Left renal pelvis (tissue), 4 donors: ENCODE measurements at regions not wholly inside any gene's neighbourhood (a gene's known extent, or its start where the extent isn't known, plus 50 kb on each side); places are given as distances from the start of the nearest gene placed in this dataset.
"Not testable (repeated sequence)": the region's sequence is repeated elsewhere in the genome, so short reads cannot be mapped to it uniquely, and the experiment has no call there.

ENCODE experiments used
- DNase-seq, 4 donors: peaks; one replicate each; pipeline ENCODE4 v3.0.0-alpha.2; 2013; ENCODE audit warnings: low read depth in 4 of 4, low spot score in 3 of 4

DNA sequence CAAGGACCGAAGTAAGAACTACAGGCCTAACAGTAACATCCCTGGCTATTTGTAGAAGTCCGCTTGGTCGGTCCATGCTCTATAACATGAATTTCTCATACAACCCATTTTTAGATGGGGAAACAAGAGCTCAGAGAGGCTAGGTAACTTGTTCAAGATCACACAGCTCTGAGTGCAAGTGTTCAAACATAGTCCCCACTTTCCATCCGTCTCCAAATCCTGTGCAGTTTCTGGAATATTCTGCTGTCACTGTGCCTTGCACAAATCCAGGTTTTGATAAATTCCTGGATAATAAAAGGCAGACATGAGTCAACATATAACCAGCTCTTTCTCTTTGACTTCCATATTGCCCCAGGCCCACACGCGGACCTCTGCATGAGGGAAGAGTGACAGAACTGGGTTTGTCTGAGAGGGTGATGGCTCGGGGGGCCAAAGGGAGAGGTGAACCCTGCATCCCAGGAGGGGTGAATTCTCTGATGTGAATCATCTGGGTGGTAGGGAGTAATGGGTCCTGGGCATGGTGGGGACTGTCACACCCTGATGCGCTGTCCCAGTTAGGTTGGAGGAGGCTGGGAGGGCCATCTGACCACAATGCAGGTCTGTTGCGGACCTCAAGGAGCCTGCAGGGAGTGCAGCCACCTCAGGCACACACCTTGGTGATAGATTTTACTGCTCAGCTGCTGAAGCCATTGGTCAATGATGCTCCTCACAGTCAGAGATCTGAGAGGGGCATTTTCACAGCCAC, 162.2 kb downstream of the SMAD6 start:
- DNase-seq: no peak

DNA sequence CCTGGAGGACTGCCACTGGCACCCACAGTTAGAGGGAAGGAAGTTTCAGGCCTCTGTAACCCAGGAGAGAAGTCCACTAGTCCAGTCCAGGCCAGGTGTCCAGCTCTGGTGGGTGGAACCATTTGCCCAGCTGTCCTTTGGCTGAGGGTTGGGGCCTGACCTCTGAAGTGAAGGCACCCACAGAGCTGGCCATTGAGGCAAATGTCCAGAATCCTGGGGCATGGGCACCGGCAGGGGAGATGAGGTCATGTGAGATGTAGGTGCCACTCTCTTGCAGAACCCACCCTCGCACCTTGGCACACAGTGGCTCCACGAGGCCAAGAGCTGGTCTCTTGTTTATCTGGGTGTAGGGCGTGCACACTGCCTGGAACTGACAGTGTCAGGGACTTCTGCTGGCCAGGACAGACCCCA, 162.8 kb downstream of the SMAD6 start:
- DNase-seq: no peak

DNA sequence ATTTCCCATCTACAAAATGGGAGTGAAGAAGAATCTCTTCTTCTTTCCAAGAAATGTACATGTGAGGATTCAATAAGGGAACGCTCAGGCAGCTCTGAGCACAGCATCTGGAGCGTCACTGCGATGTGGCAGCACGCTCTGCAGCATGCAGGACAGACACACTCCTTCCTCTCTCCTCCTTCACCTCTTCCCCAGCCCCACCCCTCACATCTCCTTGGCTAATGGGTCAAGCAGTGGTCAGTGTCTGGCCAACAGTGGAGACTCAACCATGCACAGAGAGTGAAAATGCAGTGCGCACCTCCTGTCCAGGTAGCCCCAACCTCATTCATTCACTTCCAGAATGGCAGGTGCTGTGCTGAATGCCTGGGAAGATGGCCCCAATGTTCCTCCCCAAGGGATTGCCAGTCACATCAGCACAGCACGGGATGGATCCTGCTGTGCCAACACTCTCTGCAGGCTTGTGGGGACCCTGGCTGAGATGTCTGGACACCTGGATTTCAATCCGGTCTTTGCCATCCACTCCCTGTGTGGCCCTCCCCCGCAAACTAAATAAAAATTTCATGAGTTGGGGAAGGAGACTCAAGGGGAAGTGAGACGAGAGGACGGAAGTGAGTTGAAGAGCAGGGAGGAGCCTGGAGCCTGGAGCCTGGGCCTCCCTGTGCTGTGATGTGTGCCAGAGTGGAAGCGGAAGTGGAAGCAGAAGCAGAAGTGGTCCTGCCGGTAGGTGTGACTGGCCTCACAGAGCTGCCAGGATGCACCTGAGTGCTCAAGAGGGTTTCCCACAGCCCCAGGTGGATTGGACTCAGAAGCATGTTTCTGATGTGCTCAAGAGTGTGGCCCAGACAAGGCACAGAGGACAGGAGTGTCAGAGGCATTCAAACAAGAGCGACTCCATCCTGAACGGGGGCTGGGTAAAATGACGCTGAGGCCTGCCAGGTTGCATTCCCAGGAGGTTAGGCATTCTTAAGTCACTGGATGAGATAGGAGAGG, 163.9 kb downstream of the SMAD6 start:
- DNase-seq: no peak

DNA sequence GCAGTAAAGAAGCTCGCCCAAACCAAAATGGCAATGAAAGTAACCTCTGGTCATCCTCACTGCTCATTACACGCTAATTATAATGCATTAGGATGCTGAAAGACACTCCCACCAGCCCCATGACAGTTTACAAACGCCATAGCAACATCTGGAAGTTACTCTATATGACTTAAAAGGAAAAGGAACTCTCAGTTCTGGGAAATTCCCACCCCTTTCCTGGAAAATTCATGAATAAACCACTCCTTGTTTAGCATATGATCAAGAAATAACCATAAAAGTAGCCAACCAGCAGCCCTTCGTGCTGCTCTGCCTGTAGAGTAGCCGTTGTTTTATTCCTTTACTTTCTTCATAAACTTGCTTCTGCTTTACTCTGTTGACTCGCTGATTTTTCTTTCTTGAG, 164.6 kb downstream of the SMAD6 start:
- no peak for DNase-seq

DNA sequence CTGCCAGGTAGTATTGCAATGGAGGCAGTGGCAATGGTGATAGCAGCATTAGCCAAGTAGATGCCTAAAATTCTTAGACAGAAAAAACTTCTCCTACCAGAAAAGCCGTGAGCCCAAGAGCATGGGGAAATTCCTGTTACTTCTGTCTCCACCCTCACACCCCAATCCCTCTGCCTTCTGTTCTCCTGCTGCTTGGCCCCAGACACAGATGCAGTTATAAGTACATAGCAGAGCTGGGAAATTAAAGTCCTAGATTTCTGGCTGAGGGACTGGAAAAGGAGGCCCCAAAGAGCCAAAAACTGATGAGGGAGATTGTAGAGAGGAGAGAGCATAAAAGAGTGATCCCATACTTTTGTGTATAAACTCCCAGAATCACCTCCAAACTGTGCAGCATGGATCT, 166.9 kb downstream of the SMAD6 start:
- DNase-seq: no peak

DNA sequence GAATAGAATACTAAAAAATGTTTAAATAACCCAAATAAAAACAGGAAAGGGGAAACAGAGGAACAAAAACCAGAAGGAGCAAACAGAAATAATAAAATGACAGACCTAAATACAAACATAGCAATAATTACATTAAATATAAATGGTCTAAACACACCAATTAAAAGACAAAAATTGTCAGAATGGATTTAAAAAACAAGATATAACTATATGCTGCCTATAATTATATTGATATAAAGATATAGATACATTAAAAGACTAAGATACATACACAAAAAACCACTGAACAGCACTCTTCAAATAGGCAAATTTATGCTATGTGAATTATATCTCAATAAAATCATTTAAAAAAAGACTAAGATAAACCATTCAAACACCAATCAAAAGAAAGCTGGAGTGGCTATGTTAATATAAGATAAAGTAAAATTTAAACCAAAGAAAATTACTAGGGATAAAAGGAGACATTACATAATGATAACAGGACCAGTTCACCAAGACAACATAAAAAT, 168.9 kb downstream of the SMAD6 start:
- no peak for DNase-seq

DNA sequence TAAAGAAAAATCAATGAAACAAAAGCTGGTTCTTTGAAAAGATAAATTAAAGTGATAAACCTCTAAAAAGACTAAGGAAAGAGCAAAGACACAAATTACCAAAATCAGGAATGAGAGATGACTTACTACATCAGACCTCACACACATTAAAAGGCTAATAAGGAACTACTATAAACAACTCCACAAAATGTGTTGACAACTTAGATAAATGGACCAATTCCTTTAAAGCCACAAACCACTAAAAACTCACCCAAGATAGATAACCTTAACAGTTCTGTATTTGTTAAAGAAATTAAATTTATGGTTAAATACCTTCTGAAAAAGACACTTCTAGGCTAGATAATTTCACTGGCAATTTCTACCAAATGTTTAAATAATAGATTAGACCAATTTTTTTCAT, 170.4 kb downstream of the SMAD6 start:
- DNase-seq: no peak

DNA sequence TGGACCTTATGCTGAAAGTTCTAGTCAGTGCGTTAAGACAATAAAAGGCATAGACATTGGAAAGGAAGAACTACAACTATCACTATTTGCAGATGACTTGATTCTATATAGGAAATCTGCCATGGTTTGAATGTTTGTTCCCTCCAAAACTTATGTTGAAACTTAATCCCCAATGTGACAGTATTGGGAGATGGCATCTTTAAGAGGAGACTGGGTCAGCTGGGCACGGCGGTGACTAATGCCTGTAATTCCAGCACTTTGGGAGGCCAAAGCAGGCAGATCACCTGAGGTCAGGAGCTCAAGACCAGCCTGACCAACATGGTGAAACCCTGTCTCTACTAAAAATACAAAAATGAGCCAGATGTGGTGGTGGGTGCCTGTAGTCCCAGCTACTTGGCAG, 171.3 kb downstream of the SMAD6 start:
- not testable (repeated sequence) for DNase-seq

DNA sequence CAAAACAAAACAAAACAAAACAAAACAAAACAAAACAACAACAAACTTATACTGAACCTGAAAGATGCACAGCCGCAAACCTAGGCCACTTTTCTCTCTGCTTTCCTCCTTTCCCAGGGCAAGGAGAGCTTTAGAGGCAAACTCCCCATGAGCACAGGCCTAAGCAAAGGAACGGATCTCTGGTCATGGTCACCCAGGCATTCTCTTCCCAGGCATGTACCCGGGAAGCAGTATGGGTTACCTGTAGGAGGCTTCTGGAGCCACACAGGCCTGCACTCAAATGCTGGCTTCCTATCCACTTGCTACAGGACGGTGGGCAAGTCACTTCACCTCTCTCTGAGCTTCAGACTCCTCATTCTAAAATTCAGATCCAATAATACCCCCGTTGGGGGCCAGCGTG, 171.8 kb downstream of the SMAD6 start:
- no peak for DNase-seq

DNA sequence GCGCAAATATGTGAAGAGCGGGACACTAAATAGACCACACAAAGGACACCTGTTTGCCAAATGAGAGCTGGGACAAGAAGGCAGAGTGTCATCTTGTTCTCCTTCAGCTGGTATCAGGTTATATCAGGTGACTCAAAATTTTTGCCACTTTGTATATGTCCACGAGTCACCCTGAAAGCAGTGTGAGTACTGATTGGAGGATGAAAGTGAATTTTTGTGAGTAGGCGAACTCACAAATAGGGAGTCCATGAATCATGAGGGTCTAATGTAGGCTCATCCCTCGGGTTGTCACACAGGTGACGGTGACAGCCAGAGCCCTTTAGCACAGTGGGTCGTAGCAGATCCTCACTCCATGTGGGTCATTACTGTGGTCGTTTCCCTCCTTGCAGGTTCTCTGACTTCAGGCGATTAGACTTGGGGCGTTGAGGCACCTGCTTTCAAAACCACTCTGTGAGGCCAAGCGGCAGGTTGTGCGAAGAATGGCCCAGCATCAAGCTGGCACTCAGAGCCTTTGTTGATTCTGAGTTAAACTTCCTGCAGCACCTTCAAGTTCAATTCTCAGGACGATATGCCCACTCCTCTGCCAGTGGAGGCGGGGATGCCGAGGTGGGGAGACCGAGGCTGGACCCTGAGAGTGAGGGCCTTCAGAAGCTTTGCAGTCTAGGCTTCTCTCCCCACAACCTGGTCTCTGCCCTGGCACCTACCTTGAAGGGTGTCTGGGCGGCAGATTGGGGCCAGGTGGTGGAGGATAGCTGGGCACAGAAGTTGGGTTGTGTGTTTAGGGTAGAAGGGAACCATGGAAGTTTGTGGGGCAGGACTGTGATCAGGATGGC, 173.8 kb downstream of the SMAD6 start:
- no peak for DNase-seq

DNA sequence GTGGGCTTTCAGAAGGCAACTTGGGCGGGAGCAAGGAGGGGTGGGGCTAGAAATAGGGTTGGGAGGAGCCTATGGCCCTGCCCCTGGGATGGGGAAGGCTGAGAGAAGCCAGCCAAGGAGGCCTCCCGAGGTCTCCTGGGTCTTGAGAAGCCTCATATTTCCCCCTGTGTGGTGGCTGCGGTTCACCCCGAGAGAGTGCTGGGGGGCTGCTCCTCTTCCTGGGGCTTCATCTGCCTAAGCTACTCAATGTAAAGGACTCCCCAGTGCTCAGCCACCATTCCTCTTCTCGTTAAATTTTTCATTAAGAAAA, 174.3 kb downstream of the SMAD6 start:
- no peak for DNase-seq

DNA sequence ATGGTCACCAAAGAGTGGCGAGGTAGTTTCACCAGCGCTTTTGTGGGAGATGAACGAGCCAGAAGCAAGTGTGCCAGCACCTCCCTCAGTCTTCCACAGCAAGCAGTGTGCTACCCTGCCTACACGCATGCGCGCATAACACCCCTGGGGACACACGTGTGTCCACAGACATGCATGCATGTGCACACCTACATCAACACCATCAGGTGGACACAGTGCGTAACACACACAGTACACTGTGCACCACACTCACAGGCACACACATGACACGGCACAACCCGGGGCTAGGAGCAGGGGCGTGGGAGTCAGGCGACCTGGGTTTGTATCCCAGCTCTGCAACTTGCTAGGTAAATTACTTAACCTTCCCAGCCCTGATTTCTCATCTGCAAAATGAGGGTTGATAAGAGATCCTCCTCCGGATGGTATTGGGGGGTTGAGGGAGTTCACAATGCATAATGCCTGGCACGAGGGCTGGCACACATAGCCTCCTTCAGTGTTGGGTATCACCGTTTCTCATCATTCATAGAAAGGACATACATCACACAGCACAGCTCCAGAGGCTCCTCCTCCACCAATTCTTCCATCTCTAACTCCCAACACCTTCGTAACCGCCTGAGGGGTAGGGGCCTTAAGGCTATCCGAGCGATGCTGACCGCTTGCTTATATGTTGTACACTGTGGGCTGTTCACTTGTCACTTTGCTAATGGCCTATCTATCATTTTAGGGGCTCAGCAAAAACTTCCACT, 174.9 kb downstream of the SMAD6 start:
- no peak for DNase-seq

DNA sequence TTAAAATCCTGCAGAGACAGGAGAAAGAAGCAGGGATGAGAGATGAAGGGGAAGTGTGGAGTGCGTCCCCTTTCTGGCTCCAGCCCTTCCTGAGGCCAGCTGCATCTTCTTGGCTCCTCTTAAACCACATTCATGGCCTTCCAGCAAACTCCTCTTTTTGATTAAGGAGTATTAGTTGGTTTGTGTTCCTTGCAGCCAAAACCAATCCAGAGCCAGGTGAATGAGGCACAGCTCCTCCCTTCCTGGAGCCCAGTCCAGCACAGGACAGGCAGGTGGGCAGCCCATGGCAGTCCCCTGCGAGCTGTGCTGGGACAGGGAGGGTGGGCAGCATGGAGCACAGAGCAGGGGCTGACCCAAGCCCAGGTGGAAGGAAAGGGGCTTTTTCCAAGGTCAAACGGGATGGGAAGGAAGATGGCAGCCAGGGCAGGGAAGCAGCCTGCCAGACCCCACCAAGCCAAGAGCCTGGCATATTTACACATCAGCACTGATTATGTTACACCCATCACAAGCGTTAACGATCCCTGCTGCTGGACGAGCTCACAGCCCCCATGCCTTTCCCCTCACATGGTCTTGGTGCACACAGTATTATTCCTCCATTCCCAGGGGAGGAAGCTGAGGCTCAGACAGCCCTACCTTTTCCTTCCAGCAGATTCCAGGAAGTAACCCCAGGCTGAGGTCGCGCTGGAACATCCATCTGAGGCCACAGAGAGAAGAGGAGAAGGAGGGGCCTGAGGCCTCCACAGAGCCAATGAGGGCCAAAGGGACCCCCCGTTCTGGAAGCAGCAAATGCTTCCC, 175.6 kb downstream of the SMAD6 start:
- DNase-seq: no peak

DNA sequence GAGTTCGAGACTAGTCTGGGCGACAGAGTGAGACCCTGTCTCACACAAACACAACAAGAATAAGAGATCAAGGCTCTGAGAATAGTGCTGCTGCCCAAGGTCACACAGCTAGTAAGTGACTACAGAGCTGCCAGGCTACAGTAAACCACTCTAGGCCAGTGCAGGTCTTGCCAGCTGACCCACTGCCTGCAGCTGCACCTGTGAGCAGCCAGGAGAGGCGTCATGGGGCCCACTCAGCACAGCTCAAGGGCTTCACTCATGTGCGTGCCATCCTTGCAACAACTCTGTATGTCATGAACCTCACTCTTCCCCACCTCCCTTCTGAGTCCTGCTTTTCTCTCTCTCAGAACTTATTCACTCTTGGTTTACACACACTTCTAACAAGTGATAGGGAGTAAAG, 176.7 kb downstream of the SMAD6 start:
- DNase-seq: no peak

DNA sequence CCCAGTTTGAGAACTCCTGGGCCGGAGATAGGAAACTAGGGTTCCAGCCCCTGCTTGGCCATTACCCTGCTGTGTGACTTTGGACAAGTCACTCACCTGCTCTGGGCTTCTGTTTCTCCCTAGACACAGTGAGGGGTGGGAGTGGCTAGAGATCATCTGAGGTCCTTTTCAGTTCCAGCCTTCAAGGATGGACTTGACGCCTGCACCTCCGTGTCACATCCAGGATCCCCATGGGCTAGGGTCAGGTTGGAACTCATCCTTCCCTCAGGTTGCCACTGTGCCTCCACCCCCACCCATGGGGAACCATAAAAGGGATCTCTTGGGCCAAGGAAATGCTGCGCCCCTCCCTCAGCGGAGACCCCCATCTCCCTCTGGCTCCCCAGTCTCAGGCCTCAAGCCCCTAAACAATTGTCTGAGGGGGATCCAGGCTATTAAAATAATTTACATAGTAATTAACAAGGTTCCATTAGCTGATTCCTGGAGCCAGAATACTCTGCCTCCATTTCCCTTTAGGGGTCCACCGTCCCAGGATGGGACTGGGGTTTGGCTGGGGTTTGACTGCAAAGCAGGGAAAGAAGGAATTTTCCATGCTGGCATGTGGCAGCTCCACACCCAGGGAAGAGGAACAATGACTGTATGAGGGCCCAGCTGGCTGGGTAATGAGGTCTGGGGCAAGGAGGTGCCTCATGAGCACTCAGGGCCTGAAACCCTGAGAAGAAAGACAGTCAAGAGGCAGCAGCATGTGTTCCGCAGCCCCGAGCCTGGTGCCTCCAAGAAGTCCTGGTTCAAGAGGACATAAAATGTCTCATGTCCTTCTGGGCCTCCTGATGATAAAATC, 177.7 kb downstream of the SMAD6 start:
- no peak for DNase-seq

DNA sequence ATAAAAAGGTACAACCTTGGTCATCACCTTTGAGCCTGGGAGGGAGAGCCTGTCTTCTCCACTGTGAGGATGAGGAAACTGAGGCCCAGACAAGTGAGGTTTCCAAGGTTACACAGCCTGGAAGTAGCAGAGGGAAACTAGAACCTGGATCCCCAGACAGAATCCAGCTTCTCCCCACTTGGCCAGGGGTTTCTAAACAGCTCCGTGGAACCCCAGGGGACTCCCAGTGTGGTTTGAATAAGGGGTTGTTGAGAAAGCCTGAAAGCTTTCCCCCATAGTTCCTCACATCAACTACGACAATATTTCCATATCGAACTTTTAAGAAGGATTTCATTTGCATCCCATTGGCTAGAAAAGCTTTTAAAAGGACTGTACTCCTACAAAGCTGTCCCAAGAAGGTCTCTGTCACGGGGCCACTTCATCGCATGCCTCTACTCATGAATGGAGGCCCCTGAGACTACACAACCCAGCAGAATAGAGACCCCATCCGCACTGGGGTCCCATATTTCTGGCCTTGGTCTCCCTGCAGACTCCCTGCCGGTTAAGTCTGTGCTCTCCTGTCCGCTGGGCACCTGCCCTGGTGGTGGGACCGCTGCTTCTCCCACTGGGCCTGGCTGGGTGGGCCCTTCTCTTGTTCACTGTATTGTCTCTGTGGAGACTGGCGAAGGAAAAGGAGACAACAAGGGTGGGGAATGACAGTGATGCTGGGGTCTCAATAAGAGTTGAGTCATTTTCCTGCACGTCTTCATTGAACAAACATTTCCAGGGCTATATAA, 178.5 kb downstream of the SMAD6 start:
- DNase-seq: no peak

DNA sequence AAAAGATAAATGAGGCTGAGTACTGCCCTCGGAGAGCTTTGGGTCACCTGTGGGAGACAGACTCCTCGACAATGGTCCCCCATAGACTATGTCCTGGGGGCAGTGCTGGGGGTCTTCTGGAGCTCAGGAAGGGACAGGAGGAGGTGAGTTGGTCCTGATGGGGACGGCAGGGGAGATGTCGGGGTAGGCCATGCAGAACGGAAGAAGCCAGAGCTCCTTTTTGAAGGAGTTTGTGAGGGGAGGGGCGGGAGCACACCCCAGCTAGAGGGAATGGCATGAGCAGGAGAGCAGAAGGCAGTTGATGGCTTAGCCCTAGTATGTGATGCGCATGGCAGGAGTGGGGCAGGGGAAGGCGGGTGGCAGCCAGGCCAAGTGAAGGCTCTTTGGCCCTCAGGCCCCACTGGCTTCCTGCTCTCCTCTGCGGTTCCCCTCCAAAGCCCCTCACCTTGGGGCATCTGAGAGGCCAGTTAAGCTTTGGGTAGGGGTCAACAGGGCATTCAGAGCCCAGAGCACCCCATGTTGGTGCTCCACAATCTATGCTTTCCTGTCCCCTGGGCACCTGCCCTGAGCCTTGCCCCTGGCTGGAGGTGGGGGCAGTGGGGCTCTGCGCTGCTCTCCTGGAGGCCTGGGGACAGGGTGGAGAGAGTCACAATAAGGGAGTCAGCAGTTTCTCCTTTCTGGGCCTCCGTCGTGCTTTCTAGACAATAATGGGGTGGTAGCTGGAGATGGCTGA, 179.3 kb downstream of the SMAD6 start:
- no peak for DNase-seq
